HG03469 (cell line): ENCODE measurements at regions not wholly inside any gene's neighbourhood (a gene's known extent, or its start where the extent isn't known, plus 50 kb on each side); places are given as distances from the start of the nearest gene placed in this dataset.

Experiments used
- ATAC-seq: cut with Tn5 transposase; IDR thresholded peaks from one replicate; pipeline ENCODE4 v1.9.1; 2021; ENCODE audit warnings: mild to moderate bottlenecking, moderate library complexity, moderate number of reproducible peaks; ENCODE audit not compliant: unreplicated experiment

DNA sequence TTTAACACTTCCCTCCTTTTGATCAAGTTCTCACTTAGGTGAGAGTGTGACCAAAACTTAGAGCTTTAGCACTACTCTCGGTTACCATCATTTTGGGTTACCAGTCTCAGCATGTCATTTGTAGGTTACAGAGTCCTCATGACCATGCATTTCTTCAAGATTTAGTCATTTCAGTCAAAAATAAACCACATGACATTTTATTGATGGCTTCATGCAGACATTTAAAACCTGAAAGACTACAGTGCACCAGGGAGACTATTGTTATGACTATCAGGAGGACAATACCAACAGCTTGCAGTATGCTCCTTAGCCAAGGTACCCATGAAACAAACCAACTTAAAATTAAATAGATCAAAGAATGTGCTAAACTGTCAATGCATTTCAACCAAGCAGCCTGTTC is 498.1 kb upstream of the FSTL5 start:
- ATAC-seq, result no peak

DNA sequence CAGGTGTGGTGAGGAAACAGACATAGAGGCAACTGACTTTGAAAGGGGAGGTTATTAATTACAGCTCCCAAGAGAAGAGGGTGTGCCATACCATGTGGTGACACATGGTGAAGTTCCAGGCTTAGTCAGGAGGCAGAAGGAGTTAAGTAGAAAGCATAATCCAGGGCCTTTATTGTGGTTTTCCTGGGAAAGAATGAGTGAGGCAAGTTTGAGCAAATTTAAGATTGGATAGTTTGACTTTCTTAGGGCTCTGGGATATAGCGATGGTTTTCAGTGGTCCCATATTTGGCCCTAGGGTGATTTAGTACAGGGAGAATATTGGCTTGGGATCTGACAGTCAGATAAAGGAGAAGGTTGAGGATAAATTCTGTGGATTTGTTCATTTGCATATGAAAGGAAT is 495.9 kb upstream of the FSTL5 start:
- no peak for ATAC-seq

DNA sequence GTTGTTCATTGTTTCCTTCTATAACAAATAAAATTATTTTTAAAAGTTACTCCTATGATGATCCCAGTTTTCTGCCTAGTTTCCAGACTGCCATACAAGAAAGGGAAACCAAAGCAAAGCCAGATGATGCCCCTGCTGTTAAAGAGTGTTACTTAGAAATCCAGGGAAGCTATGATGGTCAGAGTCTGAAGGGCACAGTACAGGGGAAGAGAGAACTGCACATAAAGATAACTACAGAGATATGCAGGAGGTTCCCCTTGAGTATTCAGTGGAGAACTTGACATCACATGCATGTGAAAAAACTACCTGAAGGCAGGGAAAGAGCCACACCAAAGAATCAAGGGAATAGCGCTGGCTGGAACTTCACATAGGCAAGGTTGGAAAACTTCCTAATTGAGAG is 494.2 kb upstream of the FSTL5 start:
- no peak for ATAC-seq

DNA sequence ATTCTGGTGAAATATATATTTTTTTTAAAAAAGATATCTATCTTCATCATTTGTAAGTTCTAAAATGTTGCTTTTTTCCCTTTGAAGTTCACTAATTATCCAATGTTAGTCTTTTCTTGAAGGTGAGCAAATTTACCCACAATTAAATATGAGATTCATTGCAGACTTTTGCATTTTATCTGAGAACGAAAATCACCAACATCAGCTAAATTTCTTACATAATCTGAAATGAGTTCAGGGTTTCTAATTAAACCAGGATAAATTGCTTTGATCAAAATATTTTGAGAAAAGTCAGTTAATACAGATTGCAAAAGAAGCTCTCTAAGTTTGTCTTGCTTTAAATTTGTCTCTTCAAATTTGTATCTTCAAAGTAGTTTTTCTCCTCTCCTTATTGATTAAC is 486.4 kb upstream of the FSTL5 start:
- ATAC-seq, result no peak

DNA sequence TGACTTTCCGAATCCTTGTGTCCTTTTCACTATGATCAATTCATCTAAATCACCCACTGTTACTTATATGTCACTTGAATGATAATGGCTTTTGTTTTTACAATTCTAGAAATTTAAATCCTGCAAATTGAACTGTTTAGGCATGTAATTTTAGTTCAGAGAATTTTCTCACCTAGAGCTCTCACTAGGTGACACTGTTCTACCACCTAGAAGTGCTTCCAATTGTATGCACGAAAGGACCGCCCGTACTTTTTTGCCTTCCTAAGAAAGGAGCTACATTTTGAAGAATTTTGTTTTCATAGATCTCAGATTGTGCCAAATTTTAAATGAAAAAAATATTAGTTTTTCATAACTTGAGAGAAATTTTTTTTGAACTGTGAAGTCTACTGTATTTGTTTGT is 481.6 kb upstream of the FSTL5 start:
- ATAC-seq, result no peak

DNA sequence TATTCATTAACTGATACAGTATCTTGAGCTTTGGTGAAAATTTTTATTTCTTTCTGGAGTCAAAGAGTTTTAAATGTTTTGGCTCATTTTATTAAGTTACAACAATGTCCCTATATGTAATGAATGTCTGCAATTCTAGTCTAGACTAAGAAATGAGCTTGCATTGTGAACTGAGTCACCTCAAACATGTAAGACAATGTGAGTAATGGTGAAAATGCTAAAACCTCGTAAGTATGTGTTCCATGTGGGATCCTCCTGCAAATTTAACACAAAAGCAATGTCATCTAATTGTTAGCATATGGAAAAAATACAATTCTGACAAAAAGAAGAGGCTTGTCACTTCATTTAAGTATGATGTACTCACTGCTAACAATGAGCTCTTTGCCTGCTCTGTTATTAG is 480.5 kb upstream of the FSTL5 start:
- no peak for ATAC-seq

DNA sequence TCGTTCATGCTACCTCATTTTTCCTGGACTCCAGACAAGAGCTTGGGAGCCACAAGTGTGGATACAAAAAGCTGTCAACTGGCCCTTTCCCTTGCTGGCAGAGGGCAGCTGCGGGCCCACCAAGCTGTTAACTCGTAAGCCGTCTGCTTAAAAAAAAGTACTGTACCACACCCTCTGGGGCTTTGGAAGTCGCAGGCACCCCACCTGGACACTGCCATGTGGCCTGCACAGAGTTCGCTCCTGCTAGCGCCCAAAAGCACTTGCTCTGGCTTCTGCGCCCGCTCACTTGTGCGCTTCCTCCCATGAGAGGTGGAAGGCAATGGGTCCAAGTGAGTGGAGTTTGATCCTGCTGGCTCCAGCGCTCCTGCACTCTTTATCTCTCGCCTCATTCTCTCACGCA is 476.4 kb upstream of the FSTL5 start:
- ATAC-seq, result no peak

DNA sequence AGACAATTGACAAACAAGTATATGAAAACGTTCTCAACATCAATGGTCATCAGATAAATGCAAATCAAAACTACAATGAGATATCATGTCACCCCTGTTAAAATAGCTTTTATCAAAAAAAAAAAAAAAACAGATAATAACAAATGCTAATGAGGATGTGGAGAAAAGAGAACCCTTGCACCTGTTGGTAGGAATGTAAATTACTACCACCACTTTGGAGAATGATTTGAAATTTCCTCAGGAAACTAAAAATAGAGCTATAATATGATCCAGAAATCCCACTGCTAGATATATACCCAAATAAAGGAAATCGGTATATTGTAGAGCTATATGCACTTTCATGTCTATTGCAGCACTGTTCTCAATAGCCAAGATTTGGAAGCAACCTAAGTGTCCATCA is 470.6 kb upstream of the FSTL5 start:
- no peak for ATAC-seq

DNA sequence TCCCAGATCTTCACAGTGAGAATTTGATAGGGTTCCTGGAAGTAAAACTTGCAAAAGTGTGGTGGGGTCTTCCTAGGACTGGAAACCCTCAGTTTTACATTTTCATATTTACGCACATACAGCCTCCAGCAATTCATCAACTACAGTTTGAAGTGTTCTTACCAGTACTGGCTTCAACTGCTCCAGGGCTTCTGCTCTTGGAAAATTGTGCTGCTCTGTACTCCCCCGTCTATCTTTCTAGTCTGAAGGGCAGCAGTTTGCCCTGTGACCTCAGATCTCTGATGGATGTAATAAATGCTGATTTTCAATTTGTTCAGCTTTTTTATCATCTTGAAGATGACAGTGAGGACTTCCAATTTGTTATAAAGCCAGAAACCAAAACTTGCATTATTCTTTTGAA is 458.9 kb upstream of the FSTL5 start:
- no peak for ATAC-seq

DNA sequence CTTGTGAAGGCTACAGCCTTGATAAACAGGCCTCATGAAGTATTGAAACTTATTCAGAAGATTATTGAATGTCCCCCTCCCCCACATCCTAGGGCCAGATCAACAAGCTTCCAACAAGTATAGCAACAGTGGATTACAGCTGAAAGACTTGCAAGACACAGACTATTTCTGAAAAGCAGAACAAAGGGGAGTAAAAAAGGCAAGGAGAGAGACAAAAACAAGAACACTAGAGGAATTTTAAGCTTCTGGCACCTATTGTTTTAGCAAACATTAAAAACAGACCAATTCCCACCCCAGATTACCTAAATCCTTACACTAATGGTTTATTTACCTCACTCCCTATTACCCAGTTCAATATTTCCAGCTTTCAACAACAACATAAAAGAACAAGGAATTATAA is 446.3 kb upstream of the FSTL5 start:
- ATAC-seq, result no peak

DNA sequence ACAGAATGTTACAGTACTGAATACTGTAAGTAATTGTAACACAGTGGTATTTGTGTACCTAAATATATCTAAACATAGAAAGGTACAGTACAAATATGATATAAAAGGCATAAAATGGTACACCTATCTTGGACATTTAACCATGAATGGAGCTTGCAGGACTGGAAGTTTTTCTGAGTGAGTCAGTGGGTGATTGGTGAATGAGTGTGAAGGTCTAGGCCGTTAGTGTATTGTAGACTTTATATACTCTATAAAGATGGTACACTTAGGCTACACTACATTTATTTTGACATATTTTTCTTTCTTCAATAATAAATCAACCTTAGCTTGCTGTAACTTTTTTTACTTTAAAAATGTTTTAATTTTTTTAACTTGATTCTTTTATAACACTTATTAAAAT is 422.5 kb upstream of the FSTL5 start:
- ATAC-seq, result no peak

DNA sequence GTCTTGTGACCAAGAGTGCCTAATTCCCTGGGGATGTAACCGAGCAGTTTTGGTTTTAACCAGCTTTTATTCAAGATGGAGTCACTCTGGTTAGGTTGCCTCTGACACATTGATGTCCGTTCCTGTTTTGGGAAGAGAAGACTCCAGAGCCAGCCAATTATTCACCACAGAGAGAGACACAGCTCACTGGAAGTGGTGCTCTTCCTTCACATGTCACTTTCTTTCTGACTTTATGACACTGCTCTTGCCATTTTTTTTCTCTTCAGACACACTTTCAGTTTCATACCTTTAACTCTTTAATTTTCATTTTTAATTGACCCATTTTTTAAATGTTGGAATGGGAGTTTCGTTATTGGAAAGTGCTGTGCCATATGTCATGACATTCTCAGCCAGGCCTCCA is 418.4 kb upstream of the FSTL5 start:
- no peak for ATAC-seq

DNA sequence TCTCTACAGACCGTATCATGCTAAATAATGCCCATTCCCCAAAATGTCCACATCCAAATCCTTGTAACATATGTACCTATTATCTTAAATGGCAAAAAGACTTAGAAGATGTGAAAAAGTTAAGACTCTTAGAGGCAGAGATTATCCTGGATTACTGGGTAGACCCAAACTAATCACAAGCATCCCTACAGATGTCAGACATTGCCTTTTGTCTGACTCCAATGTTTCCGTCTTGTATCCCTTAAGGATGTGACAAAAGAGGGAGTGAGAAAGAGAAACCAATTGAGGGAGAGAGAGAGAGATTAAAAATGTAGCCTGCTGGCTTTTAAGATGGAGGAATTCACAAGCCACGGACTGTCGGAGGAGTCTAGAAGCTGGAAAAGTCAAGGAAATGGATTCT is 401.9 kb upstream of the FSTL5 start:
- no peak for ATAC-seq

DNA sequence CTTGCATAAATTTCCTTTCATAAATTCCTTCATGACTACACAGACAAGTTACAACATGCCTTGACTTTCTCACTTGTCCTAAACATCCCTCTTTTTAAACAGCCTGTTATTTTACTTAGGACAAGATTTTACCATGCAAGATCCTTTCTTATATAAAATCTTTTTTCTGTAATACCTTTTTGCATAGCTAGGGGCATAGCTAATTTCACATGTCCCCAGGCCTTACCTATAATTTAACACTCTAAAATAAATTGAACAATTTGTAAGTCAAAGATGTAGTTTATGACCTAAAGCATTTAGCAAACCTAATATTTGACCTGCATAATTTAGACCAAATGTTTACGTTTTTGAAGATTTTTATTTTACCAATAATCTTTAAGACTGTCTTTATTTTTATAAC is 396.3 kb upstream of the FSTL5 start:
- no peak for ATAC-seq

DNA sequence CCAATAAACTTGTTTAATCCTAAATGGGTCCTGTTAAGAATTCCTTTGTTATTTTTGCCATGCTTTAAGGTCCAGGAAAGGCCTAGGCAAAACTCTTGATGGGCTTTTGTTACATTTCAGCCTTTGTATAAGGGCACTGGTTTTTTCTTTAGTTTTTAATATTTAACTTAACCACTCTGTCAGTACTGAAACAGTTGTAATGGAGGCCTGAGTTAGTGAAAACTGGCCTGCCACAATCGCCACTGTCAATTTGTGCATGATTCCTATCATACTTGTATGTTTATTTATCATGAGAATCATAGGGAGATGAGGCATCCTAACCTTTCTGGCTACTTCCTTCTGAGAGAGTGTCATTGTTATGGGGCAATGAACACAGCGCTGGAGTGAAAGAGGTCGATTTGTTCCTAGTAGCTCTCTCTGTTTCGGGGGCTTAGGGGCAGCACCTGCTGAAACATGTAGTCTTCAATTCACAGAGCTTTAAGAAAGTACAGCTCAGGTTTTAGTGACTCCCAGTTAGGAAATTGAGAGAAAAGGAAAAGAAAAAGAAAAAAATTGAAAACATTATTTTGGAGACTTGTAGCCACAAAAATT is 393.8 kb upstream of the FSTL5 start:
- ATAC-seq, result no peak

DNA sequence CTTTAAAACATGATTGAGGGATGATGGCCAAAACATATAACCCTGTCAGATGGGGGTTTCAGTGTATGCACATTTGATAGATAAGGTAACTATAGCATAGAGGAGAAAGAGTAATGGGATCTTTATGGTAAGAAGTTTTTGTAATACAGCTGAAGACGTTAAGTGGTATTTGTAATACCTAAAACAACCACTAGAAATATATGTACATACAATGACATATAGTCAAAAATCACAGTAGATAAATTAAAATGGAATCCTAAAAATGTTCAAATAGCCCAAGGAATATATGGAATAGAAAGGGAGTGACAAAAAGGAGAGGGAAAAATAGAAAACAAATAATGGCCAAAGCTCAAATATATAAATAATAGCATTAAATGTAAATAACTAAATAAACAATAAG is 371.3 kb upstream of the FSTL5 start:
- ATAC-seq, result no peak

DNA sequence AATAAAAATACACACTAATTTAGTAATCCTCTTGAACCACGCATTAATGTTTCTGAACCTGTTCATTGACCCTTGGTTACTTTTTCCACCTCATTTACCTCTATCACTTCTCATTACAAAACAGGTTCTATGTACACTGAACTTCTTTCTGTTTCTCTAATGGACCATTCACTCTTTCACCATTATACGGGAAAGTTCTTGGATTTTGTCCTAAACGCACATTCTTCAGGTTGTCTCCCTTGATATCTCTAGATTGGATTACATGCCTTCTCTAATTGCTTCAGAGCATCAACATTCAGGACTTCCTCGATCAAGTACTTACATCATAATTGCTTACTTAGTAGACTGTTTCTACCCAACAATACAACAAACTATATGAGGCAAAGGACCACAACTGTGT is 359.4 kb upstream of the FSTL5 start:
- no peak for ATAC-seq

DNA sequence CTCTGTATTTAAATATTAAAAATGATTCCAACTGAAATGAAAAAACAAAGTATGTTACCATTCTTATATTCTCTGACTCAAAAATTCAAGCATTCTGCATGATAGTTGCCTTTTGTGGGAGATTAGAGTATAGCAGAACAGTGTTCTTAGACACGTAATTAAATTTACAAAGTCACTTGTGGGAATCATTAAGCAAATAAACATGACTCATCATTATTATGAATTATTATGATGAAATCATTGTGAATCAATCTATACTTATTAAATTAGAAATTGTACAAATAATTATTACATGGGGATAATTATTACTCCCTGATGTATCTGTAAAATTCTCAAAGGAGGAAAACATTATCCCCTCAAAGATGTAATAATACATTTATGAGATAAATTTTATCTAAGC is 358.9 kb upstream of the FSTL5 start:
- ATAC-seq, result no peak

DNA sequence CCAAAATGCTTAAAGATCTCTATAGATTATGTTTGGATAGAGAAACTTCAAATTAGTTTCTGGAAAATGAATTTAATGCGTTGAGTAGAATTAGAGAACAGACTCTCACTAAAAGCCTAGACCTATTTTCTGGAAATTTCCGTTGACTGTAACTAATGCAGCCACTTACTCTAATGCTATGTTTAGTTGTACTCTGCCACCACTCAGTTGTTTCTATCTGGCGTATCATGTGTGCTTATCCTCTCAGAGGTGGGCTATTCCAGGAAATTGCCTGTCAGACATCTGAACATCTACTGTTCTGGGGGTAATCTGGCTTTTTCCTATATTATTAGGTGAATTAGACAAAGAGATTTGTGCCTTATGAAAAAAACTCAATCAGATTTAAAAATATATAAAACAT is 347.1 kb upstream of the FSTL5 start:
- ATAC-seq, result no peak

DNA sequence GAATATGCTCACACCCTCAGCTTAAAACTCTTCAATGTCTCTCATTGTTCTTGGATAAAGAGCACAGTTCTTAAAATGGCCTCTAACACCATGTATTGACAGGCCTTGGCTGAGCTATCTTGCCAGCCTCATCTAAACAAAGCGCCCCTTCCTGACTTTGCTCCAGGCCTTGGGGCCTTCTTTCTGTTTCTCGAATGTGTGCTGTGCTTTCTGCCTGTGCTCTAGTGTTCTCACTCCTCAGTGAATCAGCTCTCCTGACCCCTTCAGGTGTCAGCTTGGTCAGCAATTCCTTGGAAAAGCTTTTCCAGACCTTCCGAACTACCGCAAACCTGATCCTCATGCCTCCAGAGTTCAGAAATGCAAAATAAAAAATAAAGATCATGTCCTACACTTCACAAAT is 346.3 kb upstream of the FSTL5 start:
- ATAC-seq, result no peak

DNA sequence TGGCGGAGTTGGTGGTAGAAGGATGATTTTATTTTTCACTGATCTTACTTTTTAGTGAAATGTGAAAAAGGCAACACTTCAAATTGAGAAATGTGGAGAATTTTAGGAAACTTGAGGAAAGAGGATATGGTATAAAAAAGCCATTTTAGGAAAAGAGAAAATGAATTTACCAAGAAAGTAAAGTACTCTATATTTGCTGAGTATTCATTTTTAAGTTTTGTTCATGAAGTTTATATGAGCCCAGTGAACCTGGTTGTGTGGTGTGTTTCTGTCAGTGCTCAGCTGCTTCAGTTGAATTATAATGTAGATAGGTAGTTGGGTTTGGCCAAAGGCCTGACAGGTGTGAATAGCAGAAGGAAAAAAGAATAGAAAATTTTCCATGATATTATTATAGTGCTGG is 345.5 kb upstream of the FSTL5 start:
- ATAC-seq, result no peak

DNA sequence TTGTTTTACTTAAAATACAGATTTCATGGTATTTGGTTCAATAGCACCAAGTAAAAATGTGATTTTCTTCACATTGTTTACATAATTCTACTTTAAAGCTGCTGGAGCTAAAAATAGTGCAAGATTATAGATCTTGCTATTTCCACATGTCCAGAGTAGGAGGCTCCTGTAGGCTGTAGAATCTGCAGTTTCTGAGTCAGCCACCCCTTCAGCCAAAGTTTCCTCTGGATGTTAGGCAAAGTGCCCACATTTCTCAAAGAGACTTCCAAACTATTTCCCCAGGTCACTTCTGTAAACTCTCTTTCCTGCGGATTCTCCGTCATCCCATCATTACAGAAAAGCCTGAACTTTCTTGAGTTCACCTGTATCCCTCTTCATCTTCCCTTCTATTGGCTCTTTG is 342.5 kb upstream of the FSTL5 start:
- no peak for ATAC-seq

DNA sequence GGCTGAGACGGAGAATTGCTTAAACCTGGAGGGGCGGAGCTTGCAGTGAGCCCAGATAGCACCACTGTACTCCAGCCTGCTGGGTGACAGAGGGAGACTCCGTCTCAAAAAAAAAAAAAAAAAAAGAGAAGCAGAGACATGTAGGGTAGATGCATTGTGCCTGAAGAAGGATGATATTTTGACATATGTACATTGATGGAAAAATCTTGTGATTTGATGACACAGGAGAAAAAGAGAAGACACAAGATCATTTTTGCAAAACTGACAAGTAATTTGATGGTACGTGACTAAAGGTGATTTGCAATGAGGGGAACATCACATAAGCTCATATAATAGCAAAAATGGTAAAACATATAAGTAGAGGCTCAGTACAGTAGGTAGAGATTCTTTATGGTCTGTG is 340.1 kb upstream of the FSTL5 start:
- no peak for ATAC-seq

DNA sequence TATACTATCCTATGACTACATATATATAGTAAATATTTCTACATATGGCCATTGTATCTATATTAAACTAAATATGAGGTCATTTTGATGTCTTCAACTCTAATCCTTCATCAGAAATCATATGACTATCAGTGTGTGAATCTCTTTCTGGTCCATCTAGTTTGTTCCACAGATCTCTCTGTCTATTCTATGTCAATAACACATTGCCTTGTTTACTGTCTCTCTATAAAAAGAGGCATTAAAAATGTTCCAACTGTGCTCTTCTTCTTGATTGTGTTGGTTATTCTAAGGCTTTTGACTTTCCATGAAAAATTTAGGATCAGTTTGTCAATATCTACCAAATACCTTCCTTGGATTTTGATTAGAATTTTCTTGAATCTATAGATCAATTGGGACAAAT is 338.3 kb upstream of the FSTL5 start:
- no peak for ATAC-seq
